Gastroesophageal sphincter (tissue), 3 donors: ENCODE measurements at regions not wholly inside any gene's neighbourhood (a gene's known extent, or its start where the extent isn't known, plus 50 kb on each side); places are given as distances from the start of the nearest gene placed in this dataset.

ENCODE experiments used
- EP300 ChIP-seq: sonication (generic); formaldehyde crosslinking; IDR thresholded peaks from one replicate; pipeline ENCODE4 v1.6.1; 2017; ENCODE audit warnings: antibody characterized with exemption, mild to moderate bottlenecking
- POLR2A ChIP-seq, 2 donors: fragments of 450-650 bp; IDR thresholded peaks; one replicate each; pipeline ENCODE4 v1.6.1; 2017; ENCODE audit warnings: antibody characterized with exemption in 2 of 2, mild to moderate bottlenecking in 2 of 2, moderate library complexity in 1 of 2
- POLR2AphosphoS5 ChIP-seq: sonication (generic); formaldehyde crosslinking; IDR thresholded peaks from one replicate; pipeline ENCODE4 v1.6.1; 2017; ENCODE audit warnings: antibody characterized with exemption
- TF ChIP-seq, protein P1 (sequence below), 4 experiments: fragments of 200-600 bp in 2 of 4; fragments of 450-650 bp in 2 of 4; sonication (generic) in 1 of 4; IDR thresholded peaks; one replicate each; pipeline ENCODE4 v1.5.1; 2017 to 2019; ENCODE audit warnings: antibody characterized with exemption in 4 of 4, mild to moderate bottlenecking in 2 of 4, moderate library complexity in 2 of 4

DNA sequence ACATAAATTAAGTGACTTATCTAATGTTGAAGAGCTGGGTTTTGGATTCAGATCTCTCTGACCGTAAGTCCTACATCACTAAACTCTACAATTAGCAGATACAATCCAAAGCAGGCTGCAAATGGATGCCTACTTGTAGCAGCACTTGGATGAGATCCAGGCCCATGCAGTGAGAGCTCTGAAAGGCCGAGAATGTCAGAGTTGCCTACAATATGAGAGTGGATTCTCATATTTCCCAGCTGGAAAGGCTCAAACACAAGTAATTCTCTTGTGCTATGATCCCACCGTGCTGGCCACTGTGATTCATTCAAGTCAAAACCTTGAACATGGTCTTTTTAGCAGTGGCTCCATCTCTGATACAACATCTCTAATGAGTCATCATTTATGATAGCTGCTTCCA, 125.4 kb upstream of the CHRDL1 start:
- TF ChIP-seq, protein P1, sequence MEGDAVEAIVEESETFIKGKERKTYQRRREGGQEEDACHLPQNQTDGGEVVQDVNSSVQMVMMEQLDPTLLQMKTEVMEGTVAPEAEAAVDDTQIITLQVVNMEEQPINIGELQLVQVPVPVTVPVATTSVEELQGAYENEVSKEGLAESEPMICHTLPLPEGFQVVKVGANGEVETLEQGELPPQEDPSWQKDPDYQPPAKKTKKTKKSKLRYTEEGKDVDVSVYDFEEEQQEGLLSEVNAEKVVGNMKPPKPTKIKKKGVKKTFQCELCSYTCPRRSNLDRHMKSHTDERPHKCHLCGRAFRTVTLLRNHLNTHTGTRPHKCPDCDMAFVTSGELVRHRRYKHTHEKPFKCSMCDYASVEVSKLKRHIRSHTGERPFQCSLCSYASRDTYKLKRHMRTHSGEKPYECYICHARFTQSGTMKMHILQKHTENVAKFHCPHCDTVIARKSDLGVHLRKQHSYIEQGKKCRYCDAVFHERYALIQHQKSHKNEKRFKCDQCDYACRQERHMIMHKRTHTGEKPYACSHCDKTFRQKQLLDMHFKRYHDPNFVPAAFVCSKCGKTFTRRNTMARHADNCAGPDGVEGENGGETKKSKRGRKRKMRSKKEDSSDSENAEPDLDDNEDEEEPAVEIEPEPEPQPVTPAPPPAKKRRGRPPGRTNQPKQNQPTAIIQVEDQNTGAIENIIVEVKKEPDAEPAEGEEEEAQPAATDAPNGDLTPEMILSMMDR (IDR thresholded peaks at IDR 0.05): no peak
- no peak for TF ChIP-seq EP300
- no peak for TF ChIP-seq POLR2A (IDR thresholded peaks at IDR 0.05)
- TF ChIP-seq POLR2AphosphoS5: no peak
